Activated CD8-positive, alpha-beta T cell treated with anti-CD3 and anti-CD28 coated beads for 36 hours (primary cell): ENCODE measurements at regions not wholly inside any gene's neighbourhood (a gene's known extent, or its start where the extent isn't known, plus 50 kb on each side); places are given as distances from the start of the nearest gene placed in this dataset.

Experiments
- ATAC-seq: fragments of 200-7000 bp; cut with Tn5 transposase; one replicate; pipeline ENCODE4 v1.10.0; 2021; ENCODE audit warnings: mild to moderate bottlenecking, moderate library complexity
- CTCF ChIA-PET: fragments of 350-600 bp; sonication (Branson Sonifier 250); formaldehyde crosslinking; loops from one replicate; lab custom pipeline; 2021; ENCODE audit warnings: antibody characterized with exemption; lab: Charles Lee
- POLR2A ChIA-PET: fragments of 350-600 bp; sonication (Branson Sonifier 250); formaldehyde crosslinking; loops from one replicate; lab custom pipeline; 2021; ENCODE audit warnings: antibody characterized with exemption; lab: Charles Lee
- DNase-seq: peaks from one replicate; pipeline ENCODE4 v3.0.0-alpha.2; 2020
- H3K27ac Mint-ChIP-seq: one replicate; pipeline ENCODE4 v1.8.0; 2021; ENCODE audit warnings: mild to moderate bottlenecking, mixed read lengths
- H3K27me3 Mint-ChIP-seq: one replicate; pipeline ENCODE4 v1.8.0; 2021; ENCODE audit warnings: mixed read lengths
- H3K36me3 Mint-ChIP-seq: one replicate; pipeline ENCODE4 v1.8.0; 2021; ENCODE audit warnings: low read depth, mixed read lengths
- H3K4me1 Mint-ChIP-seq: one replicate; pipeline ENCODE4 v1.8.0; 2021; ENCODE audit warnings: low read depth, mixed read lengths
- H3K4me3 Mint-ChIP-seq: one replicate; pipeline ENCODE4 v1.8.0; 2021; ENCODE audit warnings: mild to moderate bottlenecking, moderate library complexity, mixed read lengths
- H3K9me3 Mint-ChIP-seq: one replicate; pipeline ENCODE4 v1.8.0; 2021; ENCODE audit warnings: mixed read lengths
- intact Hi-C: fragments of 100-400 bp; cut with micrococcal nuclease; formaldehyde crosslinking; loops from one replicate; pipeline ENCODE4 v1.10.0; 2022
- TF ChIP-seq, protein P1 (sequence below): fragments of 200-600 bp; IDR thresholded peaks from one replicate; pipeline ENCODE4 v1.8.0; 2022; ENCODE audit warnings: antibody characterized with exemption, mild to moderate bottlenecking

DNA sequence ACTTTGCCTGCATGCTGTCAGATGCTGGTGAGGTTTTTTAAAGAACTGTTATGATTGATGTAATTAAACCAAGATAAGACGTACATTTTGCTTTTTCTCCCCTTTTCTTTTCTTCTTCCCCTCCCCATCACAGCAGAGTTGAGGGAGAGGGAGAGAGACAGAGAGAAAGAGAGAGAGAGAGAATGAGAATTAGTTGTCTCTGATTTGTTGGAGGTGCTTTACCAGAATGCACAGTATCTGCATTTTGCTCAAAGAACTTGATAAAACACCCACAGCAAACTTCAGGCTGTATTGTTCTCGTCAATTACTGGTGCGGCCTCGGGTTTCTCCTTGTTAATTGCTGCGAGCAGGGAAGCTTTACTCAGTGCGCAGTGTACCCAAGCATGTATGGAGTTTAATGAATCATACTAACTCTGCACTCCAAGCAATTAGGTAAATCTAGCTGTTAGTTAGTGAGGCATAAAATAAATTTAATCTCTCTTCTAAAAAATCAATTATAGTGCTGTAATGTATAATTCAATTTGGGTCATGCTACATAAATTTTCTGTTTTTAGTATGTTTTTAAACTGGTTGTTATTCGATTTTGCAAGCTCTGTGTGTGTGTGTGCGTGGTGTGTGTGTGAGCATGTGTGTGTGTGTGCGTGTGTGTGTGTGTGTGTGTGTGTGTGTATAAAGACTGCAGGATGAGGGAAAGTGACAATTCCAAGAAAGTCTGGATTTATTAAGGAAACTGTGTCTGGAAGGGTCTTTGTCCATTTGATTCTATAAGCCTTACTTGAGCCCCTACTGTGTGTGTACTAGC lies 273.4 kb downstream of the TLE3 start:
- H3K36me3 Mint-ChIP-seq, result no peaks in the 10 kb centered on the region
- DNase-seq, result no peak
- H3K27me3 Mint-ChIP-seq, result no peaks in the 10 kb centered on the region
- no peak overlapping the region for H3K4me3 Mint-ChIP-seq
- H3K4me1 Mint-ChIP-seq, result no peaks in the 10 kb centered on the region
- ChIA-PET CTCF (no interaction called here), POLR2A (no interaction called here)
- no peak overlapping the region for H3K27ac Mint-ChIP-seq
- intact Hi-C loops, result no loop called here
- TF ChIP-seq, protein P1, sequence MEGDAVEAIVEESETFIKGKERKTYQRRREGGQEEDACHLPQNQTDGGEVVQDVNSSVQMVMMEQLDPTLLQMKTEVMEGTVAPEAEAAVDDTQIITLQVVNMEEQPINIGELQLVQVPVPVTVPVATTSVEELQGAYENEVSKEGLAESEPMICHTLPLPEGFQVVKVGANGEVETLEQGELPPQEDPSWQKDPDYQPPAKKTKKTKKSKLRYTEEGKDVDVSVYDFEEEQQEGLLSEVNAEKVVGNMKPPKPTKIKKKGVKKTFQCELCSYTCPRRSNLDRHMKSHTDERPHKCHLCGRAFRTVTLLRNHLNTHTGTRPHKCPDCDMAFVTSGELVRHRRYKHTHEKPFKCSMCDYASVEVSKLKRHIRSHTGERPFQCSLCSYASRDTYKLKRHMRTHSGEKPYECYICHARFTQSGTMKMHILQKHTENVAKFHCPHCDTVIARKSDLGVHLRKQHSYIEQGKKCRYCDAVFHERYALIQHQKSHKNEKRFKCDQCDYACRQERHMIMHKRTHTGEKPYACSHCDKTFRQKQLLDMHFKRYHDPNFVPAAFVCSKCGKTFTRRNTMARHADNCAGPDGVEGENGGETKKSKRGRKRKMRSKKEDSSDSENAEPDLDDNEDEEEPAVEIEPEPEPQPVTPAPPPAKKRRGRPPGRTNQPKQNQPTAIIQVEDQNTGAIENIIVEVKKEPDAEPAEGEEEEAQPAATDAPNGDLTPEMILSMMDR, result no peak
- H3K9me3 Mint-ChIP-seq, result no peaks in the 10 kb centered on the region
- ATAC-seq, result no peak

DNA sequence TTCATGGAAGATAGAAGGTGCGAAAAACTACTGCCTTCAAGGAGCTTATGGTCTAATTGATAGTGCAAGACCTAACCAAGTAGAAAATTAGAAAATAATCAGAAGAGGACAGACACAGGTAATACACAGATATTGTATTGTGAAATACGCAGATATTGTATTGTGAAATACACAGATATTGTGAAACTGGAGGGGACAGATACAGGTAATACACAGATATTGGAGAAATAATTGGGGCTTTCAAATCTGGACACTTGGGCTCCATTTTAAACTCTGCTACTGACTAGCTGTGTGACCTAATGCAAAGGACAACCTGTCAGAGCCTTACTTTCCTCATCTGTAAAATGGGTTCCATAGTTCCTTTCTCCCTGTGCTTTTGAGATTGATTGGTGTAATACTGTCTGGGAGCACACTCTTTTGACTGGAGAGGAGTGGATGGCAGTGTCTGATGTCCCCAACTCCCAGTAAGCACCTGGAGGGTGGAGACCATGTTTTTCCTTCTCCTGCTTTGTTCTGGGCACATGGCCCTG lies 272.8 kb downstream of the TLE3 start:
- POLR2A ChIA-PET, result no interaction called here
- no peak overlapping the region for H3K4me3 Mint-ChIP-seq
- H3K9me3 Mint-ChIP-seq, result no peaks in the 10 kb centered on the region
- H3K27me3 Mint-ChIP-seq, result no peaks in the 10 kb centered on the region
- no peak overlapping the region for H3K27ac Mint-ChIP-seq
- no peak for ATAC-seq
- H3K4me1 Mint-ChIP-seq, result no peaks in the 10 kb centered on the region
- intact Hi-C loops, result no loop called here
- TF ChIP-seq, protein P1, result no peak
- CTCF ChIA-PET, result no interaction called here
- H3K36me3 Mint-ChIP-seq, result no peaks in the 10 kb centered on the region
- DNase-seq, result no peak

- H3K9me3 Mint-ChIP-seq, result no peaks in the 10 kb centered on the region
- CTCF ChIA-PET, result no interaction called here
- H3K27ac Mint-ChIP-seq, result no peak overlapping the region
Measured at GRCh38 chr15:69825941-69826818, 271.5 kb downstream of the TLE3 start.

GRCh38 chr15:69826819-69827175 lies 270.9 kb downstream of the TLE3 start:
- ATAC-seq (no peak), DNase-seq (no peak)
- H3K27me3 Mint-ChIP-seq, result no peaks in the 10 kb centered on the region
- no peaks in the 10 kb centered on the region for H3K36me3 Mint-ChIP-seq
- intact Hi-C loops, result no loop called here
- no peak overlapping the region for H3K4me3 Mint-ChIP-seq
- POLR2A ChIA-PET, result no interaction called here
- no peaks in the 10 kb centered on the region for H3K4me1 Mint-ChIP-seq
- CTCF ChIA-PET, result no interaction called here
- H3K9me3 Mint-ChIP-seq, result no peaks in the 10 kb centered on the region
- TF ChIP-seq, protein P1, result no peak
- no peak overlapping the region for H3K27ac Mint-ChIP-seq

More at GRCh38 chr15:69825941-69826818, 271.5 kb downstream of the TLE3 start:
- Mint-ChIP-seq H3K36me3 (no peaks in the 10 kb centered on the region), H3K4me3 (no peak overlapping the region), H3K27me3 (no peaks in the 10 kb centered on the region), H3K4me1 (no peaks in the 10 kb centered on the region)
- ATAC-seq (no peak), DNase-seq (no peak)
- POLR2A ChIA-PET, result interaction anchor here (0.7 kb wide), 1 partner anchor 95 kb away, joined by 3 read pairs; no protein-coding TSS in a partner anchor
- intact Hi-C loops, result no loop called here
- TF ChIP-seq, protein P1, result no peak

DNA sequence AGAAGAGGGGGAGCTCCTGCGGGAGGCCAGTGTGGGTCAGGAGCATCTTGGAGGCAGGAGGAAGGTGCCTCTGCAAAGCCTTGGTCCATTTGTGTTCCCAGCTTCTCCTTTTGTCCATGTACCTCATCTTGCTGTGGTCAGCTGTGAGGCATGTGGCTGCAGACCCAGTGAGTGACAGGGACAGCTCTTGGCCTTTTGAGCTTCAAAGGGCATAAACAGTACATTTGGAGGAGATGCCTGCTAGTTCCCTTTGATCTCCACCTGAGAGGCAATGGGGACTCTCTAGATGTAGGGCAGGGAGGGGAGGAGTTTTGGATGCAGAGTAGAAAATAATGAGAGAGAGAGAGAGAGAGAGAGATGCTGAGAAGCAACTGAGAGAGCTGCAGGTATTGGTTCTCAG lies 270.0 kb downstream of the TLE3 start:
- CTCF ChIA-PET, result interaction anchor here (1.7 kb wide), 1 partner anchor 9 kb away, joined by 5 read pairs; no protein-coding TSS in a partner anchor
- DNase-seq, result no peak
- no peaks in the 10 kb centered on the region for H3K27me3 Mint-ChIP-seq

More for the DNA sequence above, 270.0 kb downstream of the TLE3 start:
- no peak overlapping the region for H3K27ac Mint-ChIP-seq
- H3K4me3 Mint-ChIP-seq, result no peak overlapping the region
- intact Hi-C loops, result no loop called here
- no peaks in the 10 kb centered on the region for H3K36me3 Mint-ChIP-seq
- POLR2A ChIA-PET, result no interaction called here
- TF ChIP-seq, protein P1, result no peak
- no peak for ATAC-seq
- H3K9me3 Mint-ChIP-seq, result no peaks in the 10 kb centered on the region
- H3K4me1 Mint-ChIP-seq, result no peaks in the 10 kb centered on the region
